Transverse colon (tissue), 4 donors: ENCODE measurements at regions not wholly inside any gene's neighbourhood (a gene's known extent, or its start where the extent isn't known, plus 50 kb on each side); places are given as distances from the start of the nearest gene placed in this dataset.

Experiments
- DNase-seq: peaks from one replicate; pipeline ENCODE4 v3.0.0-alpha.2; 2019
- H3K27ac ChIP-seq, 4 donors: fragments of 200-600 bp; sonication (generic); 2 replicates each; pipeline ENCODE4 v1.5.1; 2016 to 2018; ENCODE audit warnings: inconsistent platforms in 4 of 4
- H3K27me3 ChIP-seq: fragments of 200-600 bp; sonication (generic); 2 replicates; pipeline ENCODE4 v1.5.1; 2017; ENCODE audit warnings: inconsistent platforms
- H3K36me3 ChIP-seq, 4 donors: fragments of 200-600 bp; sonication (generic); 2 replicates each; pipeline ENCODE4 v1.5.1; 2017 to 2019; ENCODE audit warnings: inconsistent platforms in 4 of 4
- H3K4me1 ChIP-seq, 4 donors: fragments of 200-600 bp; sonication (generic); 2 replicates each; pipeline ENCODE4 v1.5.1; 2017 to 2020; ENCODE audit warnings: inconsistent platforms in 4 of 4
- H3K4me3 ChIP-seq, 4 donors: fragments of 200-600 bp; sonication (generic); 1 replicate in 1 of 4; 2 replicates in 3 of 4; pipeline versions ENCODE4 v1.5.1 to v1.6.1; 2017 to 2019; ENCODE audit warnings: inconsistent platforms in 4 of 4
- H3K9me3 ChIP-seq, 2 donors: fragments of 200-600 bp; sonication (generic); 2 replicates each; pipeline ENCODE4 v1.5.1; 2017 to 2019; ENCODE audit warnings: inconsistent platforms in 2 of 2
- CTCF ChIP-seq, 5 experiments: fragments of 200-600 bp in 3 of 5; fragments of 450-650 bp in 2 of 5; sonication (generic) in 3 of 5; IDR thresholded peaks; 1 replicate in 2 of 5; 2 replicates in 3 of 5; pipeline ENCODE4 v1.5.1; 2016 to 2017; ENCODE audit warnings: antibody characterized with exemption in 5 of 5, inconsistent platforms in 3 of 5, mild to moderate bottlenecking in 2 of 5, moderate library complexity in 1 of 5
- EP300 ChIP-seq: sonication (generic); formaldehyde crosslinking; IDR thresholded peaks from one replicate; pipeline ENCODE4 v1.6.1; 2017; ENCODE audit warnings: antibody characterized with exemption, low read depth
- POLR2A ChIP-seq: fragments of 450-650 bp; IDR thresholded peaks from one replicate; pipeline ENCODE4 v1.6.1; 2016; ENCODE audit warnings: antibody characterized with exemption, mild to moderate bottlenecking, moderate library complexity
- POLR2AphosphoS5 ChIP-seq, 3 donors: sonication (generic); formaldehyde crosslinking; IDR thresholded peaks; one replicate each; pipeline ENCODE4 v1.6.1; 2016; ENCODE audit warnings: antibody characterized with exemption in 3 of 3
- WGBS, 2 donors: methylation state at CpG; one replicate each; pipeline ENCODE4 v1.1.5; 2018; ENCODE audit warnings: low coverage in 1 of 2; 5-methylcytosine and 5-hydroxymethylcytosine counted together
- in situ Hi-C, 4 donors: fragments of 200-750 bp; cut with MboI; loops; one replicate each; pipeline versions ENCODE4 v1.15.0 to v1.15.1; 2017; ENCODE audit warnings: low sequenced_read_pairs in 3 of 4, low pct_ligation_motif_present in 1 of 4, low pct_unique_long_range_greater_than_20kb in 1 of 4
- intact Hi-C: fragments of 100-400 bp; cut with DNase I; formaldehyde crosslinking; loops from one replicate; pipeline ENCODE4 v1.15.1; 2023; ENCODE audit warnings: low total_unique reads

GRCh38 chr2:67214585-67215185 is 182.4 kb upstream of the ETAA1 start:
- intact Hi-C loops (loop anchor here (10.0 kb wide), 3 partner anchors 350 to 640 kb away; no protein-coding TSS in a partner anchor), in situ Hi-C loops (no loop called here)
- Histone ChIP-seq H3K4me3 (no peak overlapping the region), H3K36me3 (no peaks in the 10 kb centered on the region), H3K27me3 (no peaks in the 10 kb centered on the region), H3K4me1 (peaks cover 0 to 9% (median 0%) of the 10 kb centered on the region in 4 donors), H3K9me3 (no peaks in the 10 kb centered on the region), H3K27ac (peak overlapping the region; percentile 52 to 74 (median 64))
- 69 to 83% methylated on average over 5 of the region's 5 CpGs for WGBS, 2 donors
- no peak for TF ChIP-seq CTCF (IDR thresholded peaks at IDR 0.05)
- no peak for TF ChIP-seq POLR2A
- TF ChIP-seq POLR2AphosphoS5 (IDR thresholded peaks at IDR 0.05), result no peak
- no peak for TF ChIP-seq EP300
- DNase-seq, result no peak

GRCh38 chr2:67215214-67216055 is 181.7 kb upstream of the ETAA1 start:
- Histone ChIP-seq H3K27ac (peak overlapping the region; percentile 52 to 74 (median 64)), H3K27me3 (no peaks in the 10 kb centered on the region), H3K36me3 (no peaks in the 10 kb centered on the region), H3K9me3 (no peaks in the 10 kb centered on the region), H3K4me1 (peaks cover 0 to 9% (median 0%) of the 10 kb centered on the region in 4 donors), H3K4me3 (no peak overlapping the region)
- in situ Hi-C loops, result no loop called here
- DNase-seq, result peak; percentile 26
- 47 to 60% methylated on average over 8 to 16 of the region's 16 CpGs for WGBS, 2 donors
- no peak for TF ChIP-seq EP300
- peak; percentile 33 to 44 (median 35) for TF ChIP-seq CTCF (IDR thresholded peaks at IDR 0.05)
- TF ChIP-seq POLR2A, result no peak
- no peak for TF ChIP-seq POLR2AphosphoS5 (IDR thresholded peaks at IDR 0.05)
- intact Hi-C loops, result loop anchor here (10.0 kb wide), 3 partner anchors 351 to 641 kb away; no protein-coding TSS in a partner anchor

GRCh38 chr2:67216103-67216502 is 181.0 kb upstream of the ETAA1 start:
- 52 to 55% methylated on average over 4 of the region's 4 CpGs for WGBS, 2 donors
- TF ChIP-seq EP300, result no peak
- no peak for TF ChIP-seq POLR2AphosphoS5 (IDR thresholded peaks at IDR 0.05)
- no peak for TF ChIP-seq CTCF (IDR thresholded peaks at IDR 0.05)
- TF ChIP-seq POLR2A, result no peak
- DNase-seq, result no peak
- Histone ChIP-seq H3K27me3 (no peaks in the 10 kb centered on the region), H3K27ac (peak overlapping the region; percentile 52 to 74 (median 64)), H3K36me3 (no peaks in the 10 kb centered on the region), H3K9me3 (no peaks in the 10 kb centered on the region), H3K4me1 (peaks cover 0 to 9% (median 0%) of the 10 kb centered on the region in 4 donors), H3K4me3 (no peak overlapping the region)
- intact Hi-C loops, result loop anchor here (10.0 kb wide), 3 partner anchors 351 to 641 kb away; no protein-coding TSS in a partner anchor
- in situ Hi-C loops, result no loop called here

- DNase-seq, result no peak
- Histone ChIP-seq H3K4me3 (no peak overlapping the region), H3K9me3 (no peaks in the 10 kb centered on the region), H3K36me3 (no peaks in the 10 kb centered on the region), H3K27me3 (no peaks in the 10 kb centered on the region), H3K4me1 (peaks cover 0 to 9% (median 0%) of the 10 kb centered on the region in 4 donors), H3K27ac (peak overlapping the region in 3 of 4 donors; percentile 58 to 74 (median 69))
- WGBS, 2 donors, result 70% methylated on average over 1 of the region's 1 CpG; no CpG with 5 or more reads in 1 of the 2 donors
- intact Hi-C loops (loop anchor here (10.0 kb wide), 3 partner anchors 352 to 642 kb away; no protein-coding TSS in a partner anchor), in situ Hi-C loops (no loop called here)
- TF ChIP-seq EP300 (no peak), CTCF (IDR thresholded peaks at IDR 0.05) (no peak), POLR2AphosphoS5 (IDR thresholded peaks at IDR 0.05) (no peak)
Measured at GRCh38 chr2:67216881-67217280, 180.3 kb upstream of the ETAA1 start.
